ENCODE measurements at regions not wholly inside any gene's neighbourhood (a gene's known extent, or its start where the extent isn't known, plus 50 kb on each side); places are given as distances from the start of the nearest gene placed in this dataset.

- no peak for TF ChIP-seq CTCF (conservative IDR thresholded peaks at IDR 0.05; ENCODE audit: control insufficient read depth, insufficient read depth, low read depth, low read length)
- DNase-seq (ENCODE audit: low read depth): no peak
- no peak overlapping the region for H3K4me3 ChIP-seq (ENCODE audit: control insufficient read depth, low read depth, low read length)
These were observed 155.5 kb upstream of the RGS6 start for GRCh38 chr14:71776471-71777360.

DNA sequence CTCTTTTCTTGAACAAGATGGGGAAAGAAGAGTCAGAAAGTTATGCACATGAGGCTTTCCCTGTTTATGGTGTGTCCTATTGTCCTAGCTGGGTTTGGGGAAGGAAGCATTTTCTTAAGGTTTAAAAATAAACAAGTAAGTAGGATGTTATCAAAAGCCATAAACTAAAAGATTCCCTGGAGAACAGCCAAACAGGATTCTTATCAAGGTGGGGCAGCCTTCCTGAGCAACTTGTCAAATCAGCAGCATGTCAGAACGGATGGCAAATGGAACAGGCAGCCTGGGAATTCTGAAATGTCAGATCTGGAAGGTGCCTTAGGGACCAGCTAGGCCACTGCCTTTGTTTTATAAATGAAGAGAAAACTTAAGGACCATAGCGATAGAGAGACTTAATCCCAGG, 152.2 kb upstream of the RGS6 start:
- no peak for TF ChIP-seq CTCF (conservative IDR thresholded peaks at IDR 0.05; ENCODE audit: control insufficient read depth, insufficient read depth, low read depth, low read length)
- H3K4me3 ChIP-seq (ENCODE audit: control insufficient read depth, low read depth, low read length): no peak overlapping the region
- DNase-seq (ENCODE audit: low read depth): no peak

- H3K4me3 ChIP-seq (ENCODE audit: control insufficient read depth, low read depth, low read length): no peak overlapping the region
- DNase-seq (ENCODE audit: low read depth): no peak
These were observed 151.4 kb upstream of the RGS6 start for GRCh38 chr14:71780822-71781221.

GRCh38 chr14:71783088-71783487, 149.1 kb upstream of the RGS6 start:
- TF ChIP-seq CTCF (conservative IDR thresholded peaks at IDR 0.05; ENCODE audit: control insufficient read depth, insufficient read depth, low read depth, low read length): no peak
- H3K4me3 ChIP-seq (ENCODE audit: control insufficient read depth, low read depth, low read length): no peak overlapping the region
- DNase-seq (ENCODE audit: low read depth): no peak

More at GRCh38 chr14:71780822-71781221, 151.4 kb upstream of the RGS6 start:
- no peak for TF ChIP-seq CTCF (conservative IDR thresholded peaks at IDR 0.05; ENCODE audit: control insufficient read depth, insufficient read depth, low read depth, low read length)

DNA sequence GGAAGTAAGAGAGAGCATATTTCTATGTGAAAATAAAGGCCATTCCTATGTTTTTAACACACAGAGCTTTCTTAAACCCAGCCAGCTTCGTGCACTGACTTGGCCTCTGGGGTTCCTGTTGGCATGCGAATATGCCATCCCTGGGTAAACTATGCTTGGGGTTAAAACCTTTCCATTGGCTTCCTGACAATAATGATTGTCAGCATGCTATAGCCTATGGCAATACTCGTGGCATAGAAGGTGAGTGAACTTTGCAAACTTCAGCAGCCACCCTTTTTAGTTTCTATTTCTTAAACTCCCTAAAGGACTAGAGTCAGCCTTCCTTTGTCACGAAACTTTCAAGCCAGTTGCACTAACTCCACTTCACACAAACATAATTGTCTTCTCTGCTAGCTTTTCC, 148.4 kb upstream of the RGS6 start:
- no peak for TF ChIP-seq CTCF (conservative IDR thresholded peaks at IDR 0.05; ENCODE audit: control insufficient read depth, insufficient read depth, low read depth, low read length)
- H3K4me3 ChIP-seq (ENCODE audit: control insufficient read depth, low read depth, low read length): no peak overlapping the region
- DNase-seq (ENCODE audit: low read depth): no peak

GRCh38 chr14:71789005-71789404, 143.2 kb upstream of the RGS6 start:
- no peak for TF ChIP-seq CTCF (conservative IDR thresholded peaks at IDR 0.05; ENCODE audit: control insufficient read depth, insufficient read depth, low read depth, low read length)
- DNase-seq (ENCODE audit: low read depth): no peak
- no peak overlapping the region for H3K4me3 ChIP-seq (ENCODE audit: control insufficient read depth, low read depth, low read length)

Measured in fibroblast of mammary gland (primary cell).